OCI-M1 (cell line): ENCODE measurements at regions not wholly inside any gene's neighbourhood (a gene's known extent, or its start where the extent isn't known, plus 50 kb on each side); places are given as distances from the start of the nearest gene placed in this dataset.
"Not testable (repeated sequence)": the region's sequence is repeated elsewhere in the genome, so short reads cannot be mapped to it uniquely, and the experiment has no call there.

Experiments
- DNase-seq: peaks from one replicate; lab custom pipeline; 2025; lab: John Stamatoyannopoulos, UW

GRCh38 chr1:80202118-80202517 is 1195.6 kb upstream of the ADGRL4 start:
- no peak for DNase-seq

DNA sequence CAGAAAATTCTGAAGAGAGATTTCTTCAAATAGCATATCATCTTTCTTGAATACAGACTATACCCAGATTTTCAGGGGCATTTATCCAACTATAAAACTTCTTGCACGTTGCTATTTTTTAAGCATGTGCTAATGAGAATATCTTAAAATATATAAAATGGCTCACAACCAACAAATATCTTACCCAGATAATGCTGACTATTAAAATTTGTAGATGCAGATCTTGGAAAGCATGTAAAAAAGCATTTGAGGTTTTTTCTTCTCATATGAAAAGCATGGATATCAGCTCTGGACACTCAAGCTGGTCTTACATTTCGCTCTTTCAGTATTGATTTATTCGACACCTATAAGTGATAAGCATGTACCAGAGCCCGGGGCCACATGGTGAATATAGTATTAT is 1187.7 kb upstream of the ADGRL4 start:
- no peak for DNase-seq

GRCh38 chr1:80181418-80181817 is 1174.9 kb upstream of the ADGRL4 start:
- DNase-seq = no peak

DNA sequence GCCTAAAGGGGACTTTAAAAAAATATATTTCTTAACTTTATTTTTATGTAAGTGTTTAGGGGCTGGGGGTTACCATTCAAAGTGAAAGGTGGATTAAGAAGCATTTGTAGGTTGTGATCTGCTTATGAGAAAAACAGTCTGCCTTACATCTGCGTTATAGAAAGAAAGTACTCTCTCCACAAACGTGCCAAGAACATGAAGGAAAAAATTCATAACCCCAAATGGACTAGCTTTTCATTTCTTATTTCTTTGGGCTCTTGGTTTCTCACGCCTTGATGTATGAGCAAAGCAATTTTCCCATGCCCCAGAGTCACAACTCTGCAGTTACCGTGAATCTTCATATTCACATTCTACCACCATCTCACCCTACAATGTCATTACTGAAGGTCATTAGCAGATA is 1165.1 kb upstream of the ADGRL4 start:
- DNase-seq = no peak

DNA sequence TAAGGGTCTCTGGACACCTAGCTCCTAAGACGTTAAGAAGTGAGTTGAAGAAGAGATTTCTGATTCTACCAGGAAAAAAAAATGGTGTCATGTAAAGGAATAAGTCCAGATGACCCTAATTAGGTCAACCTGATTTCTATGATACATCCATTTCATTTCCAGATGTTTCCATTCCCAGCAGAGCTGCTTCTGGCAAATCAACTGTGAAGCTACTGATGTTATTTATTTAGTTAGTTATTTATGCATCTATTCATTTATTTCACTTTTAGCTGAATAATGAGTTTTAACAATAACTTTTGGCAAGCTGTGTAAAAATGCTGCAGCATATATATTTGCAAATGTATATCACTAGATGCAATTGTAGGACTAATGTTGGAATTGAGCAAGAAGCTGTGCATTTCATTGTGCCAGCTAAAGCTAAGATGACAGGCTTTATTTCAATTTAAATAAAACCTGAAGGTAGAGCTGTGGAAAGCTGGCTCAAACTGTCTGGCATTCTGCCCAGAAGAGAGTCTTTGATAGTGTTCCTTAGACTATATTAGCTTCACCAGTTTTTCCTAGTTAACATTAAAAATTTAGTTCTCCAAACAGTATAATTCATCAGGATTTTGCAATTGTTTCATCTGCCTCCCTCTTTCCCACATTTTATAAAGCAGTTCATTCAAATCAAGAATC is 1164.4 kb upstream of the ADGRL4 start:
- DNase-seq = no peak

DNA sequence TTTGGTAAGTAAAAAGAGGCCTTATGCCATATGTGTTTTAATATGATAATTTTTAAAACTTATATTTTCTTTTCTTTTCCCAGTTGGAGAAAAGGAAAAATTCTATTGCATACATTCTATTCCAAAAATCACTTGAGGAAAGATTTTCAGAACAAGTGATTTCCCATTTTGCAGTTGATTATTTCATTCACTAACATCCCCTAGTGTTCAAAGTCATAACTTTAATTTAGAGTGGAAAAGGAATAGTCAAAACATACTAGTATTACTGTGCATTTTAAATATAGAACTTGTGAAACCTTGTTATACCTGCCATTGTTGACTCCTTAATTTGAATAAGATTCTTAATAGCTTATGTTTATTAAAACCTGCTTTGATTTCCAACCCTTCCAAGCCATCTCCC is 1157.6 kb upstream of the ADGRL4 start:
- no peak for DNase-seq

DNA sequence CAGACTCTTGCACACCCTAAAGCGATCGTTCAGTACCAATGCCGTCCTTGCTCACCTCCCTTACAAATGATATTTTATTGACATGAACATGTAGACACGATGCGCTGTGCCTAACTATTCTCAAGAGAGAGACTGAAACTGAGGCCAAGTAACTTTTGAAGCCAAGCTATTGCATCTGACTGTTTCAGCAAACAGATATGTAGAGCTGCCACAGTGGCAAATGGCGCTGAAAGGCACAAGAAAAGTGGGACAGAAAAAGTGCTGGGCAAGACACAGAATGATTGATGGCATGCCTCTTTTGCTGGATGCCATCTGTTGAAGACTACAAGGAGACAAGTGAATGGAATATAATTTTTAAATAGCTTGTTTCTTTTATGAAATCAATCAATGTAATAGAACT is 1157.2 kb upstream of the ADGRL4 start:
- no peak for DNase-seq

DNA sequence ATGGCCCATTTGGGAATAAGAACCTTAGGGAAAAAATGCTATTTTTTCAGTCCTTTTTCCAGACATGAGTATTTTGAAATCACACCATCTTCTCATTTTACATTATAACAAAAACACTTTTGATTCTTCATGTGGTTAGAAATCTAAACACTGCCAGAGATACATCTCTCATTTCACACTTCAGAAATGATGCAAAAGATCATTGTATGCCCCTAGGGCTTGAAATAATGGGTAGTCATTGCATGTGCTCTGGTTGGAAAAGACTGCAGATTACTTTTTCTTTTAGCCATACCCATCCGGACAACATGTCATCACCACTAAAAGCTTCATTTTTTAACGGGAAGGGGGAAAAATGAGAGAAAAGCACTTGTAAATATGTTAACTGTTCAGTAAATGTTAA is 1152.2 kb upstream of the ADGRL4 start:
- no peak for DNase-seq

DNA sequence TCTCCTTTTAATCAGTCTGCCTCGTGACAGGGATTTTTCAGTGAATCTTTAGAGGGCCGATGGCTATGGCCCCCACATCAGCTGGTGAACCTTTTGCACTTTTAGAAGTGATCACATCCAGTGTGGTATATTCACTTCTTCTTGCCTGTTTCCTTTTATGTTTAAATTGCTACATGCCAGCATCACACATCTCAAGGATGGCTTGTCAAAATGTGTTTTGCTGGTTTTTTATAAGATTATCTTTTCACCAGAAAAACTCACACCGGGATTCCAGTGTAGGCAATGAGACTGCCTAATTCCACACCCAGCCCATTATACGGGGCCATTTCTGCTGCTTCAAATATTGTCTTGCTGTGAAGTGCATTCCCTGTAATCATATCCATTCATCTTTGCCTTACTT is 1151.7 kb upstream of the ADGRL4 start:
- DNase-seq = no peak

GRCh38 chr1:80155371-80155770 is 1148.8 kb upstream of the ADGRL4 start:
- peak; percentile 37 for DNase-seq

- DNase-seq = no peak
Observed at GRCh38 chr1:80154176-80154575, 1147.6 kb upstream of the ADGRL4 start.

GRCh38 chr1:80153762-80154161 is 1147.2 kb upstream of the ADGRL4 start:
- no peak for DNase-seq

DNA sequence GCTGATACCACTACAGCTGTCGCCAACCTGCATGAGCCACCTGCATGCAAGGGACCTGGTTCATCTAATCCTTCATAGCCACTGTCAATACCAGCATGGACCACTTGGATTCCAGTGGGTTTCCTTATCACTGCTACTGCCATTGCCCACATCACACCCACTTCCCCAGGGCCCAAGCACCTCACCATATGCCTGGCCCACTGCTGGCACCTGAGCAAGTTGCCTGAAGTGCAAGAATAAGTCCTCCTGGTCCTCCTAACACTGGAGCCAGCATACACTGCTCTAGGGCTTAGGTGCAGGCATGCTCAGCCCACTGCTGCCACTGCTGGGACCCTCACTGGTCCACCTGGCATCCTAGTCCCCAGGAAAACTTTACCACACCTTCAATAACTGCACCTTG is 1136.8 kb upstream of the ADGRL4 start:
- no peak for DNase-seq

GRCh38 chr1:80137946-80138602 is 1131.5 kb upstream of the ADGRL4 start:
- not testable (repeated sequence) for DNase-seq

- no peak for DNase-seq
Observed at GRCh38 chr1:80113168-80114038, 1106.9 kb upstream of the ADGRL4 start.

DNA sequence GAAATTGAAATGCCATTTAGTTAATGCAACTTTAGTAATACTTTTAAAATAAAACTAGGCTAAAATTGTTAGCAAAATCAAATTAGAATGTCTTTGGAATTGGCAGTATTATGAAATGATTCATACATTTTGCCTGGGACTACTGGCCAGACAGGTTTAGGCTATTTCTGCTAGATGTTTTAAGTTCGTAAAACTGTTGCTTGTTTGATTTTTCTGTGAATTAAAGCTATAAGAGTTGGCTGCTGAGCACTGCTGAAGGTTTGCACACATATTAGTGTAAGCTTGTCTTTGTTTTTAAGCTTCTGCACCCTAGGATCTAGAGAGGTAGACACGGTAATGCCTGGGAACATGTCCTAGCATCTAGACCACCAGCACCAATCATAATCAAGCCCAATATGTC is 1094.6 kb upstream of the ADGRL4 start:
- no peak for DNase-seq

DNA sequence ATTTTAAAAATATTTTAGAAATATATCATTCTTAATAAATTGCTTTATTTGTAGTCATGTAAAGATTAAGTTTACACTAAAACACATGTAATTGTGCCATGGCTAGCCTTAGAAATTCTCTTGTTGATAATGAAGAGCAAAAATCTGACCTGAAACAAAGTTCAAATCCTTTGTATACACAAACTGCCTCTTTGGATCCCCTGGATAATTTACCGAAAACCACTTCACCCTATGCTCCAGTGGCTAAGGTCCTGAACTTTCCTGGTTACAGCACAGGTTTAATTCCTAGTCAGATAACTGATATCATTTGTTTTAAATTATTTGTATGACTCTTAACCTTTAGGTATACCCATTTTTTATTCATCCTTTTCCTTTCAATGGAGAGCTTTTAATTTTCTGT is 1093.2 kb upstream of the ADGRL4 start:
- DNase-seq = no peak

- no peak for DNase-seq
Observed at GRCh38 chr1:80085067-80085466, 1078.5 kb upstream of the ADGRL4 start.

- no peak for DNase-seq
Observed at GRCh38 chr1:80083892-80084291, 1077.4 kb upstream of the ADGRL4 start.

DNA sequence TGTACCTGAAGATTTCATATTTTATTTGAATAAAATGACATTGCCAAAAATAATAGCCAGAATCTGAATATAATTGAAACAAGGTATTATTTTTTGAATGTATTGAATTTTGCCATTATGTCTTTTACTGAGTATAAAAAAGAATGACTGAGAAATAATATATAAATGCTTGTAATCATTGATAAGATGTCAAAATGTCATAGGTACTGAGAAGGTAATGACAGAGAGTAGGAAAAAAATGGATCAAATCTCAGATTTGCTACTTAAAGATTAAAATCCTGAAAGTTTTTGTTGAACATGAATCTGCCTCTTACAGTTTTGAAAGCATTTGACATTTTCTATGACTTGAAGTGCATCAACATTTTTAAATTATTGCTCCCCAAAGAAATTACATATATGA is 1069.9 kb upstream of the ADGRL4 start:
- DNase-seq = no peak

DNA sequence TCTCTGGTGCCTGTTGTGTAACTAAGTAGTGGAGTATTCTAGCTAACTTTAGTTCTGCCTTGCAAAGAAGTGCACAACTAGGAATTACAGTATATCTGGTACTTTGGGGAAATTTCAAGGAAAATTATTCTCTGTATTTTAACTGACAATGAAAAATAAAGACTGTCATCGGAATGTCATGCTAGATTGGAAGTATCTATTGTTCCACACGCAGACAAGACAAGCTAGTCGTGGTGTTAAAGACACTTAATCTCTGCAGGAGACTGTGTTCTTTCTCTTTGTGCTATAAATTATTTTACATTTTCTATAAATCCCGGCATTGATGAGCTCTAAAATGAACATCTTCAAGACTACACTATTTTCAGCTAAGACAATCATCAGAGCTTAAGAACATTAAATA is 1068.8 kb upstream of the ADGRL4 start:
- no peak for DNase-seq

- no peak for DNase-seq
Observed at GRCh38 chr1:80072563-80072962, 1066.0 kb upstream of the ADGRL4 start.

- peak; percentile 34 for DNase-seq
Observed at GRCh38 chr1:80066060-80066459, 1059.5 kb upstream of the ADGRL4 start.
